Heart left ventricle (tissue), 13 donors: ENCODE measurements at regions not wholly inside any gene's neighbourhood (a gene's known extent, or its start where the extent isn't known, plus 50 kb on each side); places are given as distances from the start of the nearest gene placed in this dataset.
"Not testable (repeated sequence)": the region's sequence is repeated elsewhere in the genome, so short reads cannot be mapped to it uniquely, and the experiment has no call there.

Source experiments
- POLR2A ChIP-seq, 2 donors: fragments of 450-650 bp; IDR thresholded peaks; one replicate each; pipeline ENCODE4 v1.6.1; 2017; ENCODE audit warnings: antibody characterized with exemption in 2 of 2, mild to moderate bottlenecking in 2 of 2, moderate library complexity in 2 of 2
- TF ChIP-seq, protein P1 (sequence below), 12 donors: fragments of 200-600 bp; sonication (generic) in 4 of 12; IDR thresholded peaks; one replicate each; pipeline versions ENCODE4 v1.5.0 to v1.8.0; 2018 to 2022; ENCODE audit warnings: antibody characterized with exemption in 12 of 12, mild to moderate bottlenecking in 5 of 12
- donor health status: ischemic (EF 13 %, LVEDD 7.1; RV severe dilation, severe dysfunction).
- donor health status: DM: no; HTN: yes; CAD: no.
- donor health status: DM: no; HTN: no; CAD: no.
- donor health status: ischemic (EF 25% LVEDD 6.9; RV normal size, moderate dysfunction).
- donor health status: ischemic (EF 25% LVEDD 5.7; RV mildly dilated, moderate dysfunction).
- donor health status: ischemic (EF 35%, LVEDD 5.7; RV mildly dilated, moderate dysfunction).
- donor health status: nonischemic (EF 11% LVEDD 7.7; RV severe dilation, severe dysfunction).
- donor health status: DM: yes; HTN: yes; CAD: no.
- donor health status: PGD.
- donor health status: ischemic (EF 29% LVEDD 5.4; RV normal size, mild dysfunction).
- donor health status: nonischemic (EF 23%, LVEDD 6.1; RV moderate dilation, normal function).

DNA sequence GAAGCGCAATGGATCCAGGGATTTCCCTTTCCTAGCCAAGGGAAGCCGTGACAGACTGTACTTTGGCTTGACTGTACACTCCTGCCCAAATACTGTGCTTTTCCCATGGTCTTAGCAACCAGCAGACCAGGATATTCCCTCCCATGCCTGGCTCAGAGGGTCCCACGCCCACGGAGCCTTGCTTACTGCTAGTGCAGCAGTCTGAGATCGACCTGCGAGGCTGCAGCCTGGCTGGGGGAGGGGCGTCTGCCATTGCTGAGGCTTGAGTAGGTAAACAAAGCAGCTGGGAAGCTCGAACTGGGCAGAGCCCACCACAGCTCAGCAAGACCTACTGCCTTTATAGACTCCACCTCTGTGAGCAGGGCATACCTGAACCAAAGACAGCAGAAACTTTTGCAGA lies 155.4 kb downstream of the JRKL start:
- TF ChIP-seq, protein P1, sequence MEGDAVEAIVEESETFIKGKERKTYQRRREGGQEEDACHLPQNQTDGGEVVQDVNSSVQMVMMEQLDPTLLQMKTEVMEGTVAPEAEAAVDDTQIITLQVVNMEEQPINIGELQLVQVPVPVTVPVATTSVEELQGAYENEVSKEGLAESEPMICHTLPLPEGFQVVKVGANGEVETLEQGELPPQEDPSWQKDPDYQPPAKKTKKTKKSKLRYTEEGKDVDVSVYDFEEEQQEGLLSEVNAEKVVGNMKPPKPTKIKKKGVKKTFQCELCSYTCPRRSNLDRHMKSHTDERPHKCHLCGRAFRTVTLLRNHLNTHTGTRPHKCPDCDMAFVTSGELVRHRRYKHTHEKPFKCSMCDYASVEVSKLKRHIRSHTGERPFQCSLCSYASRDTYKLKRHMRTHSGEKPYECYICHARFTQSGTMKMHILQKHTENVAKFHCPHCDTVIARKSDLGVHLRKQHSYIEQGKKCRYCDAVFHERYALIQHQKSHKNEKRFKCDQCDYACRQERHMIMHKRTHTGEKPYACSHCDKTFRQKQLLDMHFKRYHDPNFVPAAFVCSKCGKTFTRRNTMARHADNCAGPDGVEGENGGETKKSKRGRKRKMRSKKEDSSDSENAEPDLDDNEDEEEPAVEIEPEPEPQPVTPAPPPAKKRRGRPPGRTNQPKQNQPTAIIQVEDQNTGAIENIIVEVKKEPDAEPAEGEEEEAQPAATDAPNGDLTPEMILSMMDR (IDR thresholded peaks at IDR 0.05), result not testable (repeated sequence)
- TF ChIP-seq POLR2A (IDR thresholded peaks at IDR 0.05), result not testable (repeated sequence)
